GM23338 (cell line): ENCODE measurements at regions not wholly inside any gene's neighbourhood (a gene's known extent, or its start where the extent isn't known, plus 50 kb on each side); places are given as distances from the start of the nearest gene placed in this dataset.

ENCODE experiments used
- ATAC-seq: fragments of 200-7000 bp; cut with Tn5 transposase; 3 replicates; pipeline ENCODE4 v1.9.1; 2020
- DNase-seq: peaks from one replicate; pipeline ENCODE4 v3.0.0-alpha.2; 2015; ENCODE audit warnings: low spot score
- H2AFZ ChIP-seq: fragments of 200-600 bp; sonication (generic); 2 replicates; pipeline ENCODE4 v1.8.0; 2016; ENCODE audit warnings: antibody characterized with exemption, mild to moderate bottlenecking, moderate library complexity
- H3F3A ChIP-seq: fragments of 200-600 bp; sonication (generic); replicated peaks from 2 replicates; pipeline ENCODE4 v1.8.0; 2017; ENCODE audit warnings: antibody characterized with exemption, mixed run types, low read depth
- H3K27ac ChIP-seq: fragments of 200-600 bp; sonication (generic); 2 replicates; pipeline ENCODE4 v1.6.1; 2016; ENCODE audit warnings: low read depth
- H3K27me3 ChIP-seq: fragments of 200-600 bp; sonication (generic); 2 replicates; pipeline ENCODE4 v1.8.0; 2016; ENCODE audit warnings: mild to moderate bottlenecking, mixed run types, moderate library complexity; ENCODE audit not compliant: insufficient read depth
- H3K36me3 ChIP-seq: fragments of 200-600 bp; sonication (generic); 2 replicates; pipeline ENCODE4 v1.8.0; 2016; ENCODE audit warnings: mild to moderate bottlenecking; ENCODE audit not compliant: insufficient read depth
- H3K4me1 ChIP-seq: fragments of 200-600 bp; sonication (generic); 2 replicates; pipeline ENCODE4 v1.8.0; 2016; ENCODE audit warnings: mild to moderate bottlenecking, moderate library complexity; ENCODE audit not compliant: insufficient read depth
- H3K4me2 ChIP-seq: fragments of 200-600 bp; sonication (generic); 2 replicates; pipeline ENCODE4 v1.7.1; 2017; ENCODE audit warnings: mixed run types
- H3K4me3 ChIP-seq: fragments of 200-600 bp; sonication (generic); 2 replicates; pipeline ENCODE4 v1.6.1; 2016; ENCODE audit warnings: mixed run types
- H3K79me2 ChIP-seq: fragments of 200-600 bp; sonication (generic); replicated peaks from 2 replicates; pipeline ENCODE4 v1.8.0; 2017; ENCODE audit warnings: mild to moderate bottlenecking; ENCODE audit not compliant: insufficient read depth
- H3K9me2 ChIP-seq: fragments of 200-600 bp; sonication (generic); 2 replicates; pipeline ENCODE4 v1.8.0; 2017; ENCODE audit not compliant: insufficient read depth
- H4K20me1 ChIP-seq: fragments of 200-600 bp; sonication (generic); replicated peaks from 2 replicates; pipeline ENCODE4 v1.8.0; 2017; ENCODE audit warnings: mild to moderate bottlenecking; ENCODE audit not compliant: insufficient read depth
- H3K27ac Mint-ChIP-seq: 2 replicates; pipeline ENCODE4 v1.8.0; 2020; ENCODE audit warnings: inconsistent platforms, mild to moderate bottlenecking, moderate library complexity, mixed read lengths
- H3K27me3 Mint-ChIP-seq: 3 replicates; pipeline ENCODE4 v1.8.0; 2022; ENCODE audit warnings: low read depth, mild to moderate bottlenecking, moderate library complexity, mixed read lengths, inconsistent platforms; ENCODE audit not compliant: insufficient read depth, poor library complexity
- H3K36me3 Mint-ChIP-seq: 3 replicates; pipeline ENCODE4 v1.8.0; 2021; ENCODE audit warnings: low read depth, mild to moderate bottlenecking, inconsistent platforms, moderate library complexity, mixed read lengths
- H3K4me1 Mint-ChIP-seq: 3 replicates; pipeline ENCODE4 v1.8.0; 2020; ENCODE audit warnings: mild to moderate bottlenecking, inconsistent platforms, mixed read lengths
- H3K4me3 Mint-ChIP-seq: 3 replicates; pipeline ENCODE4 v1.8.0; 2021; ENCODE audit warnings: moderate library complexity, mild to moderate bottlenecking, inconsistent platforms, mixed read lengths
- H3K9me3 Mint-ChIP-seq: 3 replicates; pipeline ENCODE4 v1.8.0; 2020; ENCODE audit warnings: moderate library complexity, mild to moderate bottlenecking, inconsistent platforms, mixed read lengths
- CREB1 ChIP-seq: fragments of 250-450 bp; sonication (Bioruptor Pico); IDR thresholded peaks from 2 replicates; pipeline ENCODE4 v1.5.0; 2020; ENCODE audit warnings: low read depth, mild to moderate bottlenecking, moderate library complexity
- EZH2 ChIP-seq: fragments of 200-600 bp; sonication (generic); IDR thresholded peaks from one replicate; pipeline ENCODE4 v1.8.0; 2017; ENCODE audit warnings: antibody characterized with exemption, mild to moderate bottlenecking, low read depth; ENCODE audit not compliant: unreplicated experiment
- JUNB ChIP-seq: IDR thresholded peaks from one replicate; pipeline ENCODE4 v1.6.1; 2016; ENCODE audit warnings: antibody characterized with exemption; ENCODE audit not compliant: unreplicated experiment
- NANOG ChIP-seq: IDR thresholded peaks from 2 replicates; pipeline ENCODE4 v1.6.1; 2016; ENCODE audit warnings: antibody characterized with exemption, borderline replicate concordance
- POLR2AphosphoS5 ChIP-seq: IDR thresholded peaks from 2 replicates; pipeline ENCODE4 v1.6.1; 2016; ENCODE audit warnings: antibody characterized with exemption, low read depth
- REST ChIP-seq: IDR thresholded peaks from one replicate; pipeline ENCODE4 v1.6.1; 2018; ENCODE audit warnings: antibody characterized with exemption; ENCODE audit not compliant: unreplicated experiment
- STAT1 ChIP-seq: IDR thresholded peaks from one replicate; pipeline ENCODE4 v1.6.1; 2016; ENCODE audit warnings: antibody characterized with exemption; ENCODE audit not compliant: unreplicated experiment
- ZNF114 ChIP-seq: fragments of 250-450 bp; sonication (Bioruptor Pico); IDR thresholded peaks from 2 replicates; pipeline ENCODE4 v1.5.0; 2020; ENCODE audit warnings: mild to moderate bottlenecking, moderate library complexity
- TF ChIP-seq, protein P1 (sequence below), 2 experiments: fragments of 200-600 bp in 1 of 2; sonication (generic) in 1 of 2; conservative IDR thresholded peaks; 2 replicates each; pipeline versions ENCODE4 v1.5.1 to v1.6.1; 2016 to 2017; ENCODE audit warnings: antibody characterized with exemption in 2 of 2, low read depth in 2 of 2, mild to moderate bottlenecking in 2 of 2, moderate library complexity in 1 of 2
- TF ChIP-seq, protein P2 (sequence below): fragments of 250-450 bp; sonication (Bioruptor Pico); IDR thresholded peaks from 2 replicates; pipeline ENCODE4 v1.5.0; 2020; ENCODE audit warnings: mild to moderate bottlenecking, moderate library complexity

- Mint-ChIP-seq H3K4me1 (peaks cover 3% of the 10 kb centered on the region; the same call in 2 of the 3 replicates), H3K9me3 (peaks cover 7% of the 10 kb centered on the region; the same call in 2 of the 3 replicates), H3K27me3 (no peaks in the 10 kb centered on the region), H3K36me3 (no peaks in the 10 kb centered on the region; the same call in 1 of the 3 replicates), H3K4me3 (no peak overlapping the region), H3K27ac (no peak overlapping the region)
- H3K4me1 ChIP-seq, result no peaks in the 10 kb centered on the region
- H3K36me3 ChIP-seq, result no peaks in the 10 kb centered on the region
- ATAC-seq (no peak), DNase-seq (no peak)
- no peak overlapping the region for H3K4me2 ChIP-seq
- H3K4me3 ChIP-seq, result no peak overlapping the region
- H2AFZ ChIP-seq, result no peak overlapping the region
- no peak for TF ChIP-seq STAT1
- no peaks in the 10 kb centered on the region for H3K79me2 ChIP-seq
- H3K27me3 ChIP-seq, result no peaks in the 10 kb centered on the region
- no peak overlapping the region for H3K27ac ChIP-seq
- H3F3A ChIP-seq, result no peaks in the 10 kb centered on the region
- no peaks in the 10 kb centered on the region for H3K9me2 ChIP-seq
- H4K20me1 ChIP-seq, result no peaks in the 10 kb centered on the region
Measured at GRCh38 chr6:137407816-137408215, 86.4 kb downstream of the OLIG3 start.

GRCh38 chr6:137405806-137406205, 88.4 kb downstream of the OLIG3 start:
- Mint-ChIP-seq H3K27me3 (no peaks in the 10 kb centered on the region), H3K4me1 (0 out of 3 replicates have a peak, but pooled peaks cover 2% of the 10 kb centered on the region), H3K9me3 (peaks cover 7% of the 10 kb centered on the region; the same call in 2 of the 3 replicates), H3K27ac (no peak overlapping the region), H3K4me3 (no peak overlapping the region), H3K36me3 (no peaks in the 10 kb centered on the region; the same call in 1 of the 3 replicates)
- H3K27ac ChIP-seq, result no peak overlapping the region
- H3K36me3 ChIP-seq, result no peaks in the 10 kb centered on the region
- no peaks in the 10 kb centered on the region for H3K79me2 ChIP-seq
- TF ChIP-seq, protein P1, sequence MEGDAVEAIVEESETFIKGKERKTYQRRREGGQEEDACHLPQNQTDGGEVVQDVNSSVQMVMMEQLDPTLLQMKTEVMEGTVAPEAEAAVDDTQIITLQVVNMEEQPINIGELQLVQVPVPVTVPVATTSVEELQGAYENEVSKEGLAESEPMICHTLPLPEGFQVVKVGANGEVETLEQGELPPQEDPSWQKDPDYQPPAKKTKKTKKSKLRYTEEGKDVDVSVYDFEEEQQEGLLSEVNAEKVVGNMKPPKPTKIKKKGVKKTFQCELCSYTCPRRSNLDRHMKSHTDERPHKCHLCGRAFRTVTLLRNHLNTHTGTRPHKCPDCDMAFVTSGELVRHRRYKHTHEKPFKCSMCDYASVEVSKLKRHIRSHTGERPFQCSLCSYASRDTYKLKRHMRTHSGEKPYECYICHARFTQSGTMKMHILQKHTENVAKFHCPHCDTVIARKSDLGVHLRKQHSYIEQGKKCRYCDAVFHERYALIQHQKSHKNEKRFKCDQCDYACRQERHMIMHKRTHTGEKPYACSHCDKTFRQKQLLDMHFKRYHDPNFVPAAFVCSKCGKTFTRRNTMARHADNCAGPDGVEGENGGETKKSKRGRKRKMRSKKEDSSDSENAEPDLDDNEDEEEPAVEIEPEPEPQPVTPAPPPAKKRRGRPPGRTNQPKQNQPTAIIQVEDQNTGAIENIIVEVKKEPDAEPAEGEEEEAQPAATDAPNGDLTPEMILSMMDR (conservative IDR thresholded peaks at IDR 0.05; ENCODE audit: low read depth in 2 of 2), result no peak
- TF ChIP-seq REST (no peak), NANOG (no peak), ZNF114 (CRISPR knock-in tag) (no peak), CREB1 (CRISPR knock-in tag) (no peak), EZH2 (no peak), JUNB (no peak), POLR2AphosphoS5 (no peak)
- TF ChIP-seq, protein P2, sequence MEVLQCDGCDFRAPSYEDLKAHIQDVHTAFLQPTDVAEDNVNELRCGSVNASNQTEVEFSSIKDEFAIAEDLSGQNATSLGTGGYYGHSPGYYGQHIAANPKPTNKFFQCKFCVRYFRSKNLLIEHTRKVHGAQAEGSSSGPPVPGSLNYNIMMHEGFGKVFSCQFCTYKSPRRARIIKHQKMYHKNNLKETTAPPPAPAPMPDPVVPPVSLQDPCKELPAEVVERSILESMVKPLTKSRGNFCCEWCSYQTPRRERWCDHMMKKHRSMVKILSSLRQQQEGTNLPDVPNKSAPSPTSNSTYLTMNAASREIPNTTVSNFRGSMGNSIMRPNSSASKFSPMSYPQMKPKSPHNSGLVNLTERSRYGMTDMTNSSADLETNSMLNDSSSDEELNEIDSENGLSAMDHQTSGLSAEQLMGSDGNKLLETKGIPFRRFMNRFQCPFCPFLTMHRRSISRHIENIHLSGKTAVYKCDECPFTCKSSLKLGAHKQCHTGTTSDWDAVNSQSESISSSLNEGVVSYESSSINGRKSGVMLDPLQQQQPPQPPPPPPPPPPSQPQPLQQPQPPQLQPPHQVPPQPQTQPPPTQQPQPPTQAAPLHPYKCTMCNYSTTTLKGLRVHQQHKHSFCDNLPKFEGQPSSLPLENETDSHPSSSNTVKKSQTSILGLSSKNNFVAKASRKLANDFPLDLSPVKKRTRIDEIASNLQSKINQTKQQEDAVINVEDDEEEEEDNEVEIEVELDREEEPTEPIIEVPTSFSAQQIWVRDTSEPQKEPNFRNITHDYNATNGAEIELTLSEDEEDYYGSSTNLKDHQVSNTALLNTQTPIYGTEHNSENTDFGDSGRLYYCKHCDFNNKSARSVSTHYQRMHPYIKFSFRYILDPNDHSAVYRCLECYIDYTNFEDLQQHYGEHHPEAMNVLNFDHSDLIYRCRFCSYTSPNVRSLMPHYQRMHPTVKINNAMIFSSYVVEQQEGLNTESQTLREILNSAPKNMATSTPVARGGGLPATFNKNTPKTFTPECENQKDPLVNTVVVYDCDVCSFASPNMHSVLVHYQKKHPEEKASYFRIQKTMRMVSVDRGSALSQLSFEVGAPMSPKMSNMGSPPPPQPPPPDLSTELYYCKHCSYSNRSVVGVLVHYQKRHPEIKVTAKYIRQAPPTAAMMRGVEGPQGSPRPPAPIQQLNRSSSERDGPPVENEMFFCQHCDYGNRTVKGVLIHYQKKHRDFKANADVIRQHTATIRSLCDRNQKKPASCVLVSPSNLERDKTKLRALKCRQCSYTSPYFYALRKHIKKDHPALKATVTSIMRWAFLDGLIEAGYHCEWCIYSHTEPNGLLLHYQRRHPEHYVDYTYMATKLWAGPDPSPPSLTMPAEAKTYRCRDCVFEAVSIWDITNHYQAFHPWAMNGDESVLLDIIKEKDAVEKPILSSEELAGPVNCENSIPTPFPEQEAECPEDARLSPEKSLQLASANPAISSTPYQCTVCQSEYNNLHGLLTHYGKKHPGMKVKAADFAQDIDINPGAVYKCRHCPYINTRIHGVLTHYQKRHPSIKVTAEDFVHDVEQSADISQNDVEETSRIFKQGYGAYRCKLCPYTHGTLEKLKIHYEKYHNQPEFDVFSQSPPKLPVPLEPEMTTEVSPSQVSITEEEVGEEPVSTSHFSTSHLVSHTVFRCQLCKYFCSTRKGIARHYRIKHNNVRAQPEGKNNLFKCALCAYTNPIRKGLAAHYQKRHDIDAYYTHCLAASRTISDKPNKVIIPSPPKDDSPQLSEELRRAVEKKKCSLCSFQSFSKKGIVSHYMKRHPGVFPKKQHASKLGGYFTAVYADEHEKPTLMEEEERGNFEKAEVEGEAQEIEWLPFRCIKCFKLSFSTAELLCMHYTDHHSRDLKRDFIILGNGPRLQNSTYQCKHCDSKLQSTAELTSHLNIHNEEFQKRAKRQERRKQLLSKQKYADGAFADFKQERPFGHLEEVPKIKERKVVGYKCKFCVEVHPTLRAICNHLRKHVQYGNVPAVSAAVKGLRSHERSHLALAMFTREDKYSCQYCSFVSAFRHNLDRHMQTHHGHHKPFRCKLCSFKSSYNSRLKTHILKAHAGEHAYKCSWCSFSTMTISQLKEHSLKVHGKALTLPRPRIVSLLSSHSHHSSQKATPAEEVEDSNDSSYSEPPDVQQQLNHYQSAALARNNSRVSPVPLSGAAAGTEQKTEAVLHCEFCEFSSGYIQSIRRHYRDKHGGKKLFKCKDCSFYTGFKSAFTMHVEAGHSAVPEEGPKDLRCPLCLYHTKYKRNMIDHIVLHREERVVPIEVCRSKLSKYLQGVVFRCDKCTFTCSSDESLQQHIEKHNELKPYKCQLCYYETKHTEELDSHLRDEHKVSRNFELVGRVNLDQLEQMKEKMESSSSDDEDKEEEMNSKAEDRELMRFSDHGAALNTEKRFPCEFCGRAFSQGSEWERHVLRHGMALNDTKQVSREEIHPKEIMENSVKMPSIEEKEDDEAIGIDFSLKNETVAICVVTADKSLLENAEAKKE (CRISPR knock-in tag), result no peak
- H2AFZ ChIP-seq, result no peak overlapping the region
- H4K20me1 ChIP-seq, result no peaks in the 10 kb centered on the region
- no peak overlapping the region for H3K4me3 ChIP-seq
- no peak overlapping the region for H3K4me2 ChIP-seq
- H3K4me1 ChIP-seq, result no peaks in the 10 kb centered on the region
- no peaks in the 10 kb centered on the region for H3F3A ChIP-seq
- H3K27me3 ChIP-seq, result no peaks in the 10 kb centered on the region
- ATAC-seq (no peak), DNase-seq (no peak)
- H3K9me2 ChIP-seq, result no peaks in the 10 kb centered on the region
